ENCODE measurements at regions not wholly inside any gene's neighbourhood (a gene's known extent, or its start where the extent isn't known, plus 50 kb on each side); places are given as distances from the start of the nearest gene placed in this dataset.

GRCh38 chr1:187294421-187295201 lies 465.9 kb downstream of the PLA2G4A start:
- no peaks in the 10 kb centered on the region for H3K36me3 ChIP-seq (replicated peaks in 1 of 2; ENCODE audit: insufficient read depth in 1 of 2, low read depth in 2 of 2)
- no peaks in the 10 kb centered on the region for H3K9me3 ChIP-seq
- no peak for ATAC-seq
- 61 to 77% methylated on average over 3 of the region's 3 CpGs for WGBS, 2 donors
- H3K27ac ChIP-seq, result no peak overlapping the region
- no peaks in the 10 kb centered on the region for H3K27me3 ChIP-seq
- H3K4me1 ChIP-seq, result no peaks in the 10 kb centered on the region
- no peak for TF ChIP-seq POLR2A (IDR thresholded peaks at IDR 0.05)
- TF ChIP-seq CTCF (IDR thresholded peaks at IDR 0.05), result no peak
- no peak overlapping the region for H3K4me3 ChIP-seq
- DNase-seq, result no peak
- intact Hi-C loops (cut with DNase I), result no loop called here

- intact Hi-C loops (cut with DNase I), result no loop called here
- Histone ChIP-seq H3K4me3 (no peak overlapping the region), H3K9me3 (no peaks in the 10 kb centered on the region), H3K36me3 (replicated peaks in 1 of 2; ENCODE audit: insufficient read depth in 1 of 2, low read depth in 2 of 2) (no peaks in the 10 kb centered on the region), H3K4me1 (no peaks in the 10 kb centered on the region), H3K27ac (no peak overlapping the region), H3K27me3 (no peaks in the 10 kb centered on the region)
- no peak for ATAC-seq
- 13 to 17% methylated on average over 2 of the region's 2 CpGs for WGBS, 2 donors
- no peak for TF ChIP-seq CTCF (IDR thresholded peaks at IDR 0.05)
- no peak for TF ChIP-seq POLR2A (IDR thresholded peaks at IDR 0.05)
- no peak for DNase-seq
These were observed 471.3 kb downstream of the PLA2G4A start for GRCh38 chr1:187300081-187300480.

- H3K4me1 ChIP-seq, result no peaks in the 10 kb centered on the region
- 43 to 53% methylated on average over 6 of the region's 6 CpGs for WGBS, 2 donors
- no peaks in the 10 kb centered on the region for H3K27me3 ChIP-seq
- no peak overlapping the region for H3K27ac ChIP-seq
- ATAC-seq (no peak), DNase-seq (no peak)
- H3K4me3 ChIP-seq, result no peak overlapping the region
- H3K36me3 ChIP-seq (replicated peaks in 1 of 2; ENCODE audit: insufficient read depth in 1 of 2, low read depth in 2 of 2), result no peaks in the 10 kb centered on the region
- H3K9me3 ChIP-seq, result no peaks in the 10 kb centered on the region
- intact Hi-C loops (cut with DNase I), result no loop called here
- TF ChIP-seq CTCF (IDR thresholded peaks at IDR 0.05), result no peak
- no peak for TF ChIP-seq POLR2A (IDR thresholded peaks at IDR 0.05)
These were observed 478.1 kb downstream of the PLA2G4A start for GRCh38 chr1:187306710-187307415.

GRCh38 chr1:187310038-187310631 lies 481.4 kb downstream of the PLA2G4A start:
- no peak for ATAC-seq
- H3K4me1 ChIP-seq, result peaks cover 4% of the 10 kb centered on the region
- TF ChIP-seq POLR2A (IDR thresholded peaks at IDR 0.05) (no peak), CTCF (IDR thresholded peaks at IDR 0.05) (no peak)
- no peaks in the 10 kb centered on the region for H3K9me3 ChIP-seq
- 37 to 41% methylated on average over 3 of the region's 3 CpGs for WGBS, 2 donors
- H3K36me3 ChIP-seq (replicated peaks in 1 of 2; ENCODE audit: insufficient read depth in 1 of 2, low read depth in 2 of 2), result no peaks in the 10 kb centered on the region
- H3K4me3 ChIP-seq, result no peak overlapping the region
- H3K27me3 ChIP-seq, result no peaks in the 10 kb centered on the region
- DNase-seq, result no peak
- intact Hi-C loops (cut with DNase I), result no loop called here
- no peak overlapping the region for H3K27ac ChIP-seq

All from body of pancreas (tissue), 4 donors.